Endodermal cell (in vitro differentiated cells): ENCODE measurements at regions not wholly inside any gene's neighbourhood (a gene's known extent, or its start where the extent isn't known, plus 50 kb on each side); places are given as distances from the start of the nearest gene placed in this dataset.
"Not testable (repeated sequence)": the region's sequence is repeated elsewhere in the genome, so short reads cannot be mapped to it uniquely, and the experiment has no call there.

ENCODE experiments used
- DNase-seq: peaks from one replicate; pipeline ENCODE4 v3.0.0-alpha.2; 2017
- H3K27ac ChIP-seq: 2 replicates; pipeline ENCODE4 v1.5.1; 2013; ENCODE audit warnings: mild to moderate bottlenecking, low read depth, low read length, moderate library complexity
- H3K27me3 ChIP-seq: 2 replicates; pipeline ENCODE4 v1.6.1; 2013; ENCODE audit warnings: mild to moderate bottlenecking, low read length, moderate library complexity; ENCODE audit not compliant: insufficient read depth, control insufficient read depth, poor library complexity, severe bottlenecking
- H3K36me3 ChIP-seq: 2 replicates; pipeline ENCODE4 v1.7.0; 2013; ENCODE audit warnings: mild to moderate bottlenecking, low read length, moderate library complexity; ENCODE audit not compliant: control insufficient read depth, insufficient read depth
- H3K4me1 ChIP-seq: one replicate; pipeline ENCODE4 v1.7.0; 2013; ENCODE audit warnings: low read length; ENCODE audit not compliant: control insufficient read depth, insufficient read depth
- H3K4me3 ChIP-seq: 2 replicates; pipeline ENCODE4 v1.5.1; 2013; ENCODE audit warnings: mild to moderate bottlenecking, low read length, moderate library complexity
- H3K9ac ChIP-seq: 2 replicates; pipeline ENCODE4 v1.6.1; 2013; ENCODE audit warnings: mild to moderate bottlenecking, low read length, moderate library complexity; ENCODE audit not compliant: poor library complexity, severe bottlenecking; ENCODE audit errors: extremely low read depth
- H3K9me3 ChIP-seq: 2 replicates; pipeline ENCODE4 v1.6.1; 2013; ENCODE audit warnings: mild to moderate bottlenecking, low read length, moderate library complexity; ENCODE audit not compliant: control insufficient read depth
- H3K27ac Mint-ChIP-seq: 2 replicates; pipeline ENCODE4 v1.8.0; 2020; ENCODE audit warnings: mixed read lengths
- H3K27me3 Mint-ChIP-seq: 2 replicates; pipeline ENCODE4 v1.8.0; 2021; ENCODE audit warnings: mild to moderate bottlenecking, mixed read lengths; ENCODE audit not compliant: insufficient read depth
- H3K36me3 Mint-ChIP-seq: 2 replicates; pipeline ENCODE4 v1.8.0; 2020; ENCODE audit warnings: low read depth, mixed read lengths
- H3K4me1 Mint-ChIP-seq: 2 replicates; pipeline ENCODE4 v1.8.0; 2020; ENCODE audit warnings: mixed read lengths
- H3K4me3 Mint-ChIP-seq: 2 replicates; pipeline ENCODE4 v1.8.0; 2020; ENCODE audit warnings: mild to moderate bottlenecking, moderate library complexity, mixed read lengths
- H3K9me3 Mint-ChIP-seq: 2 replicates; pipeline ENCODE4 v1.8.0; 2020; ENCODE audit warnings: mild to moderate bottlenecking, mixed read lengths
- WGBS, 2 experiments: methylation state at CpG; one replicate each; pipeline versions ENCODE4 v1.1.5 to v1.1.7; 2013; ENCODE audit warnings: missing lambda C conversion rate in 2 of 2, mixed read lengths in 1 of 2; ENCODE audit not compliant: insufficient coverage in 1 of 2, insufficient read length in 1 of 2; 5-methylcytosine and 5-hydroxymethylcytosine counted together
- TF ChIP-seq, protein P1 (sequence below): fragments of 200-600 bp; sonication (generic); conservative IDR thresholded peaks from 2 replicates; pipeline ENCODE4 v1.5.0; 2021; ENCODE audit warnings: antibody characterized with exemption, mild to moderate bottlenecking

DNA sequence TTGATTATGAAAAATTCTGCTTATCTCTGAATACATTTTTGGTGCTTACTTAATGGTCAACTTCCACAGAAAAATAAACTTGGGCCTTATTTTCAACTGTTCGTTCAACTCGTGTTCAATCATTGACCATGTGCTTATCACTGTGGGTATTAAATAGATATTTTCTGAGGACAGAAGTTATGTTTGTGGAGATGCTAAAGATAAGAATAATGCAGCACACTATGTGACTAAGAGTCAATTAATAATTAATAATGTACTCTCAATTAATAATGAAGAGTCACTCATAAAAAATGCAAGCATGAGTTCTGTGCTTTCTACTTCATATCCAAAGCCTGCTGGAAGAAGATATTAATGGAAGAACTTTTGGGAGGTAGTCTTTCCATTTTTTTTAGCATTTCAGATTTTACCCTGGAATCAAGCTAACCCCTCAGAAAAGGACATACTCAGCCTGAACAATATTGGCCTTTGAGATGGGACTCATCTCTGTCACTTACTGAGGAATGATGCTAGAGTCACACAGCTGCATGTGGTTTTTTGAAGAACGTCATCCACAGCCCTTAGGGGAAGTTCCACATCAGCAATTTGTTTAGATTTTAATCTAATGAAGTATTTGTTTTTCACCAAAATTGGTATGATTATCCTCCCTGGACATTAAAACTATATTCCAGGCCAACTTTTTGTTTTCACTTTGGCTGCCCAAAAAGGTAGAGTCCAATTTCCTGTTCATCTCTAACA lies 191.9 kb upstream of the CRIM1 start:
- no peak overlapping the region for H3K4me3 Mint-ChIP-seq
- no peaks in the 10 kb centered on the region for H3K27me3 ChIP-seq
- H3K27ac ChIP-seq: no peak overlapping the region
- no peaks in the 10 kb centered on the region for H3K4me1 Mint-ChIP-seq
- no peaks in the 10 kb centered on the region for H3K9me3 ChIP-seq
- no peak for DNase-seq
- no peak overlapping the region for H3K4me3 ChIP-seq
- TF ChIP-seq, protein P1, sequence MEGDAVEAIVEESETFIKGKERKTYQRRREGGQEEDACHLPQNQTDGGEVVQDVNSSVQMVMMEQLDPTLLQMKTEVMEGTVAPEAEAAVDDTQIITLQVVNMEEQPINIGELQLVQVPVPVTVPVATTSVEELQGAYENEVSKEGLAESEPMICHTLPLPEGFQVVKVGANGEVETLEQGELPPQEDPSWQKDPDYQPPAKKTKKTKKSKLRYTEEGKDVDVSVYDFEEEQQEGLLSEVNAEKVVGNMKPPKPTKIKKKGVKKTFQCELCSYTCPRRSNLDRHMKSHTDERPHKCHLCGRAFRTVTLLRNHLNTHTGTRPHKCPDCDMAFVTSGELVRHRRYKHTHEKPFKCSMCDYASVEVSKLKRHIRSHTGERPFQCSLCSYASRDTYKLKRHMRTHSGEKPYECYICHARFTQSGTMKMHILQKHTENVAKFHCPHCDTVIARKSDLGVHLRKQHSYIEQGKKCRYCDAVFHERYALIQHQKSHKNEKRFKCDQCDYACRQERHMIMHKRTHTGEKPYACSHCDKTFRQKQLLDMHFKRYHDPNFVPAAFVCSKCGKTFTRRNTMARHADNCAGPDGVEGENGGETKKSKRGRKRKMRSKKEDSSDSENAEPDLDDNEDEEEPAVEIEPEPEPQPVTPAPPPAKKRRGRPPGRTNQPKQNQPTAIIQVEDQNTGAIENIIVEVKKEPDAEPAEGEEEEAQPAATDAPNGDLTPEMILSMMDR: no peak
- no peaks in the 10 kb centered on the region for H3K27me3 Mint-ChIP-seq
- H3K36me3 ChIP-seq: no peaks in the 10 kb centered on the region
- 99 to 100% methylated on average over 2 to 3 of the region's 3 CpGs for WGBS, 2 experiments
- H3K9me3 Mint-ChIP-seq: no peaks in the 10 kb centered on the region
- no peak overlapping the region for H3K9ac ChIP-seq
- no peak overlapping the region for H3K27ac Mint-ChIP-seq
- no peaks in the 10 kb centered on the region for H3K36me3 Mint-ChIP-seq
- H3K4me1 ChIP-seq: no peaks in the 10 kb centered on the region

DNA sequence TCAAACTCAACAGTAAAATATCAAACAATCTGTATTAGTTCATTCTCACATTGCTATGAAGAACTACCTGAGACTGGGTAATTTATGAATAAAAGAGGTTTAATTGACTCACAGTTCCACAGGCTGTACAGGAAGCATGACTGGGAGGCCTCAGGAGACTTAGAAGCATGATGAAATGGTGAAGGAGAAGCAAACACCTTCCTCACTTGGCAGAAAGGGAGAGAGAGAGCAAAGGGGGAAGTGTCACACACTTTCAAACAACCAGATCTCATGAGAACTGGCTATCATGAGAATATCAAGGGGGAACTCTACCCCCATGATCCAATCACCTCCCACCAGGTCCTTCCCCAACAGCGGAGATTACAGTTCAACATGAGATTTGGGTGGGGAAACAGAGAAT lies 198.5 kb upstream of the CRIM1 start:
- not testable (repeated sequence) for H3K4me3 ChIP-seq, H3K27ac Mint-ChIP-seq, H3K4me3 Mint-ChIP-seq, H3K9me3 Mint-ChIP-seq, H3K27me3 Mint-ChIP-seq, DNase-seq, H3K9ac ChIP-seq, H3K36me3 ChIP-seq, H3K36me3 Mint-ChIP-seq, H3K27me3 ChIP-seq, H3K4me1 Mint-ChIP-seq, H3K27ac ChIP-seq, H3K4me1 ChIP-seq, H3K9me3 ChIP-seq
- WGBS, 2 experiments: 80% methylated on average over 1 of the region's 1 CpG; no CpG with 5 or more reads in 1 of the 2 experiments

DNA sequence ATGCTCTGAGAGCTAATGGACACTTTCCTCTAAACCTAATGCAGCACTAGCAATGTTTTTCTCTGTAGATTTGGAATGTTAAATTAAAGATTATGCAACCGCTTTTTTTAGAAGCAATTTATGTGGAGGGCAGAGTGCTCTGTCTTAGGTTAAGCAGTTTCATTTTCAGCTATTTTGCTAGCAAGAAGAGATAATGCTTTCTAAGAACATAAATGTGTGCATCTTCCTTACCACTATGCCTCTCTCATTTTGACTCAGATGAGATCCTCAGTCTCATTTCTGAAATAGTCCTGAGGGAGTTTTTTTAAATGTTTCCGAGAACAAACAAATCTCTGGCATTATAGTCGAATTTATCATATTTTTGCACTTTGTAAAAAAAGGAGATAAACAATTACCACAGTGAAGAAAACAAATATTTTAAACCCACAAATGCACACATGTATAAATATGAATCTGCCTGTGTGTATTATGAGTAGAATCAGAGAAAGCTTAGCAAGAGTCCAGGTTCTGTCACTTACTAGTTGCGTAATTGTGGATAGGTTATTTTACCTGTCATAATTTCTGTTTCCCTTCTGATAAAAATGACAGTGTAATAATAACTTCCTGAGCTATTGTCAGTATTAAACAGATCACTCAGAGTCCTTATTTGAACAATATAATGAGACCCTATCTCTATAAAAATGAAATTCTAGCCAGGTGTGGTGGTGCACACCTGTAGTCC lies 207.7 kb upstream of the CRIM1 start:
- no peak overlapping the region for H3K27ac ChIP-seq
- no peak overlapping the region for H3K9ac ChIP-seq
- TF ChIP-seq, protein P1: no peak
- Mint-ChIP-seq H3K4me1 (no peaks in the 10 kb centered on the region), H3K9me3 (no peaks in the 10 kb centered on the region), H3K36me3 (no peaks in the 10 kb centered on the region), H3K27ac (no peak overlapping the region), H3K27me3 (no peaks in the 10 kb centered on the region), H3K4me3 (no peak overlapping the region)
- H3K4me3 ChIP-seq: no peak overlapping the region
- no peaks in the 10 kb centered on the region for H3K9me3 ChIP-seq
- no peaks in the 10 kb centered on the region for H3K36me3 ChIP-seq
- no peaks in the 10 kb centered on the region for H3K27me3 ChIP-seq
- no peaks in the 10 kb centered on the region for H3K4me1 ChIP-seq
- 86 to 97% methylated on average over 1 to 4 of the region's 4 CpGs for WGBS, 2 experiments
- DNase-seq: no peak
